Endothelial cell of hepatic sinusoid (primary cell): ENCODE measurements at regions not wholly inside any gene's neighbourhood (a gene's known extent, or its start where the extent isn't known, plus 50 kb on each side); places are given as distances from the start of the nearest gene placed in this dataset.
"Not testable (repeated sequence)": the region's sequence is repeated elsewhere in the genome, so short reads cannot be mapped to it uniquely, and the experiment has no call there.

Experiments used
- in situ Hi-C: cut with HindIII; loops from 2 replicates; pipeline ENCODE4 v1.10.0; 2017; ENCODE audit warnings: low sequenced_read_pairs

DNA sequence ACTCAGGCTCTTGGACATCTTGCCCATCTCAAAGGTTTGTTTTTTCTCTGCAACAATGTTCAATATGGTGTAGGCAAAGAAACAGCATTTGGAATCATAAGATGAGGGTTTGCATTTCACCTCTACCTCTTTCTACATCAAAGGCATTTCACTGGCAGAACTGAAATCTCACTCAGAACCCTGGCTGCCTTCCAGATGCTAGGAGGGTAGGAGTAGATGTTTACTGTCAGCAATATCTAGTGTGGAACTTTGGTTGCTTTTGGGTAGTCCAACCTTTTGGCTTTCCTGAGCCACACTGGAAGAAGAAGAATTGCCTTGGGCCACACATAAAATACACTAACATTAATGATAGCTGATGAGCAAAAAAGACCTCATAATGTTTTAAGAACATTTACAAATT, 297.0 kb upstream of the KLF3 start:
- in situ Hi-C loops, result no loop called here

DNA sequence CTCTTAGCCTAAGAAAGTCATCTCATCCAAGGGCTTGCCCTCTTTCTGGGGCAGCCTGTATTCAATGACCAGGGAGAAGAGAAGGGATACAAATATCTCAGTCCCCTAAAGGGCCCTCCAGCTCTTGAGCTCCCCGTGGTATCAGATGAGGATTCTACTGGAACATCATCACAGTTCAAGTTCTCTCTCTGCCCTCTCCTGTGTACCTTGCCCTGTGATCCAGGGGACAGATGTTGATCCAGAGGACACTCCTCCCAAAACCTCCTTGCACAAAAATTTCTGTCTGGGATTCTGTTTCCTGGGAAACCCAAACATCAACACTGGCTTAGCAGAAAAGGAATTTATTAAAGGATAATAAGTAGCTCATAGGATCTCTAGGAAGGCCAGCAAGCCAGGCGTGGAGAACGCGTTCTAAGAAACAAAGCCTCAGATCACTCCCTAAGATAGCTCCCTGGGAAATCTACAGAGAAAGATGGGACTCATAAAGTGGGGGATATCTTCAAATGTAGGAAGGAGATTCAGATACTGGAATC, 296.3 kb upstream of the KLF3 start:
- in situ Hi-C loops, result no loop called here

DNA sequence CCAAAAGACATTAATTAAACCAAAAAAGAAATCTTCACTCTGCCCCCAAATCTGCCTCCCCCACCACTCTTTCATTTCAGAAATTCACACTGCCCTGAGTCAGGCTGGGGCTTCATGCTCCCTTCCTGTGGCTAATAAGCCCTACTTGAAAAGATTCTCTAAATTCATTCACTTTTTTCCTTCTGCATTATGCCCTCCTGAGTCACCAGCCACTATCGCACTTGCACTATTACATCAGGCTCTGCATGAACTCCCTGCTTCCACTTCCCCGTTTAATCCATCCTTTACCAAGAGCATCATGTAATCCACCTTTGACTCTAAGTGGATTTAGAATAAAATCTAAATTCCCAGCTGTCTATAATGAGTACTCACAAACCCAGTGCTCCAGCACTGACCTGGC, 295.4 kb upstream of the KLF3 start:
- in situ Hi-C loops, result no loop called here

DNA sequence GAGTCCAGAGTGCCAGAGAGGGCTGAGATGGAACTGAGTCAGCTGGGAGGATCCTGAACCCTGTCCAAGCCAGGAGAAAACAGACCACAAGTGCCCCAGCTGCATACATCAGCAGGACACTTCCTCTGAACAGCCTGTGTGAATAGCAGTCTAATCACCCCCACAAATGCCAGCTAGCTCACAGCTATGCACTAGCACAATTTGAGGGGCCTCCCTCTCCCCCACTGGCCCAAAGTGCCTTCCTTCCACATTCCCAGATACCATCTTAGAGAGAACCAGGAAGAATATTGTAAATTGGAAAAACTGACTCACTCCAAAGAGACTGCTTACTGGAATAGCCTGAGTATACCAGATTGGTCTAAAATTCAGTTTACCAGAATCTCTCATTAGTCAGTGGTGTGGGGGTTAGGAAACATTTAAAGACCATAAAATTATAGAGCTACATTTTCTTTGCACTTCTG, 292.6 kb upstream of the KLF3 start:
- in situ Hi-C loops, result no loop called here

DNA sequence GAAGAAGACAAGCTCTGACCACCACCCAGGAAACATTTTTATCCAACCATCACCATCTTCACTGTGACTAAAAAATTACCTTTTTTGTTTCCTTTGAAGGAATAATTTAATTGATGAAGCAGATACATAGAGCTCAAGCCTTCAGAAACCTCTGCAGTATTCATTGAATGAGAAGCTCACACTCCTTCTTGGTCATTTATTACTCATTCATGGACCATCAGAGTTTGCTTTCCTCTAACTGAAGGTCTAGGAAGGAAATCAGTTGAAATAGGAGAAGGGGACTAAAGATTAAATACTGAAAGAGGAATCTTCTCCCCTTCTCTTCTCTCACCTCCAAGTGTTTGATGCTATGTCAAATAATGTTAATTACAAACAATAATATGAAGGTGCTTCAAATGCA, 290.6 kb upstream of the KLF3 start:
- in situ Hi-C loops, result no loop called here

DNA sequence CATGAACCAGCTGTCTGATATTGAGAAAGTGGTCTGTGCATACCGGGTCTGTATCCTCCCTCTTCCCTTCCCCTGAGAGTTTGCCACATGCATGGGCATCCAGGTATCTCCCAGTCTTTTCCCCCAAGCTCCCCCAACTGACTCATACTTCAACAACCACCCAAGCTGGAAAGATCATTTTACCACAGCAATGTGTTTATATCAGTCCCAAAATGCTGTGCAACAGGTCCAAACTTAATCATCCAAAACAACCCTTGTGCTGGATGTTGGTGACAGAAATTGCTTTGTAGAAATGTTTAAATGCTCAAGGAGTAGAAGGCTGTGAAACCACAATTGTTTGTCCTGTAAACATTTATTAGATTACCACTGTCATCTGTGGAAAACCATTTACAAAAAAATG, 286.8 kb upstream of the KLF3 start:
- in situ Hi-C loops, result no loop called here

DNA sequence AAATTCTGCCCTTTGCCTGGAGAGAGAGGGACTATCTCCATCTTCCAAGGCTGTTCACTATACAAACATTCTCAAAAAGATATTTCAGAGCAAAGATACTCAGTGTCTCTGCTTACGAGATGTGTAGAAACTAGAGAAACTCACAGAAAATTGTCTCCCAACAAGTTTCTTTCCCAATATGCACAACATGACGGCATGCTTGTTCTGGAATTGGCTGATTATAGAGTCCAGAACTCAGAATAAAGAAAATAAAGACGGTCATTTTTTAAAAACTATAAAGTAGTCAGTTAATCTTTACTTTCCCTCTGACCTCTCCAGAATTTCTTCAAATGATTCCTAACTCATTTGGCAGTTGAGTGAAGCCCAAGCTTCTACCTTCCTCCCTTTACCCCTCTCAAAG, 285.5 kb upstream of the KLF3 start:
- in situ Hi-C loops, result no loop called here

DNA sequence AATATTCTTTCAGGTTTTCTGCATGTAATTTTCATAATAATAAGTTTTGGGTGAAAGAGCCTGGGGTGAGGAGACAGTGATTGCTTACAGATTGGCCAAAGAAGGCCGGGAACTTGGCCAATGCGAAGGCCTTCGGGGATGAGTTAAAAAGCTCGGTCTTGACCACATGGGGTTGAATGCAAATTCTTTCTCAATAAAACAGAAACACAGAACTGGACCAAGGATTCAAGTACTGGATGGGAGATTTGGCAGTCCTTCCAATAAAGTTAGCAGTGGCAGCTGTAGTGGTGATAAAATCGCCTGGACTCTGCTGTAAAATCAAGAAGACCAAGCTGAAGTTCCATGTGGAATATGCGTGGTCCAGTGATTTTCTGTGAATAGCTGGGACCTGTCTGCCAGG, 282.2 kb upstream of the KLF3 start:
- in situ Hi-C loops, result no loop called here

DNA sequence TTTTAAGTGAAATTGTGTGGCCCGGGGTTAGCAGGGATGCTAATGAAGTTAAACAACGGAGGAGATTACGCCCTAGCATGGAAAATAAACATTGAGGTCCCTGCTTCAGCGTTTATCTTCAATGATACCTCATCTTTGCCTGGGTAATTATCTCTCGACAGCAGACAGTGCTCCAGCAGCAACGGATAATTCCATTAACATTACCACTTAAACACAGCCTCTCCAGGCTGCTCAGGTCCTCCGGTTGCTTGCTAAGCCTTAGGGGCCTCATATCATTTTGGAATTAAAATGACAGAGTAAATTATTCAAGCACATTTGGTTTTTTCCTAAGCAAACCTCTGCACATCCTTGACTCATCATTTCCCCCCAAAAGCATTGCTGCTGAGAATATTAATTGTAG, 281.5 kb upstream of the KLF3 start:
- in situ Hi-C loops, result no loop called here

DNA sequence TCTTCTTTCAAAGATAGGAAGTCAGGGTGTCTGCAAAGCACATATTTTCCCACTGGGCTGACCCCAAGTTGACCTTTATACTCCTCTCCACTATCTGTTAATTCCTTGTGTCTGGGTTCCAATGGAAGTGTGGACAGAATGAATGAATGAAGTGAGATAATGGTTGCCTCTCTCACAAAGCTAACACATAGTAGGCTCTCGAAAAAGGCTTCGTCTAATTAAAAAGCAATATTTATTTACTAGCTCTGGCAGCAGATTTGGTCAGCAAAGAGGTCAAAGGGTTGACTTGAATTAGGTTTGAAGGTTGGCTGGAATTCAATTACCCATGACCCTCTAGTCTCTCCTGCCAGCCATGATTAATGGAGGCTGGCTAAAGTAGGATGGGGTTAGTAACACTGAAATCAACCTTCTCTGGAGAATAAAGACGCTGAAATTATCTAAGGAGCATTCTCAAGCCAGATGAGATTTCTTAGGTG, 280.3 kb upstream of the KLF3 start:
- in situ Hi-C loops, result no loop called here

DNA sequence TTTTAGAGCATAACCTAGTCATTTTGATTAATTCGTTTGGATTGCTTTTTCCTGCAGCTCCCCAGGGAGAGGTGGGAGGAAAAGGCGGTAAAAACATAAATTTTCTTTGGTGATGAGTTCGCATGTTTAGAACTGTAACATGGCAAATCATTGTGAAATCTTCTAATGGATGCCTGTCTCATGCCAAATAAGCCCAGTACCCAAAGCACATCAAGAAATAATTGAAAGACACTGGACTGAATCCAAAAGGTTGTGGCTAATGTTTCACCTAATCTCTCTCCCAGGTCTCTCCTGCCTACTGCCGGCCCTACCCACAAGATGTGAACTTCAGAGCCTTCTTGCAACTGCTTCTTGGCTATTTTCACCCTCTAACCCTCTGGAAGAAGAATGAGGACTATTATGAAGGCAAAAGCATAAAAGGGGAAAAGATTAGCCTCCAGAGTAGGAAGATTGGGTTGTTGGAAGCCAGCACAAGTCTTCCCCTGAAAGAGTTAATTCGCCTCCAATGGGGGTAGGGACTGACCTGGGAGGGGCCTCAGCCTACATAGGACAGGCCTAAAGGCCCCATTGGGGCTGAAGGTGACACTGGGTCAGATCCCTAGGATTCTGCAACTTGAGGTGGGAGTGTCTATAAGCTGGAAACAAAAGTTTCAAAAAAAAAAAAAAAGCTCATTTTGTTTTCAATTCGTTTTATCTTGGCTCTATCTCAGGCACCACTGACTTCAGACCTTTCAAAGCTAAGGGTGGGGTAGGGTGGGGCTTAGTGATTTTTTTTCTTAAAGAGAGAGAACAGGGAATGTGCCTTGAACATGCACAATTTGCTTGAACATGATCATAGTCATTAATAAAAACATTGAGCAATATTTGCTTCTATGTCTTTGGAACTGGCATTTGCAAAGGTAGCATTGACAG, 278.6 kb upstream of the KLF3 start:
- in situ Hi-C loops, result no loop called here

DNA sequence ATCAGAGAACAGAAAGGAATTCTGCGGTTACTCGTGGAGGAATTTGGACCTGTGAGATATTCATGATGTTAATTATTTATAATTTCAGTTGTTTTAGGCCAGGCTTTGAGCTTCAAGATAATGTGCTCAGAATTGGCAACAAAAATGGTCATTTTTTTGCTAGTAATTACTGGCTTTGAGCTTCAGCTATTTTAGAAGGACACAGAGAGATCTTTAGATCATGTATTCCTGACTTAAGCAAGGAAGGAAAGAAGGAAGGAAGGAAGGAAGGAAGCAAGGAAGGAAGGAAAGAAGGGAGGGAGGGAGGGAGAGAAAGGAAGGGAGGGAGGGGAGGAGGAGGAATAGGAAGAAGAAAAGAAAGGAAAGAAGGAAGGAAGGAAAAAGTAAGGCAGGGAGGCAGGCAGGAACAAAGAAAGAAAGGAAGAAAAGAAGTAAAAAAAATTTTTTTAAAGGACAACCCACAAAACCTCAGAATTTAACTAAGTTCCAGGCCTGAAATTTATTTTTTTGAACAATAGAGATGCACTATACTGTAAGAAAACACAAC, 277.9 kb upstream of the KLF3 start:
- in situ Hi-C loops, result no loop called here

DNA sequence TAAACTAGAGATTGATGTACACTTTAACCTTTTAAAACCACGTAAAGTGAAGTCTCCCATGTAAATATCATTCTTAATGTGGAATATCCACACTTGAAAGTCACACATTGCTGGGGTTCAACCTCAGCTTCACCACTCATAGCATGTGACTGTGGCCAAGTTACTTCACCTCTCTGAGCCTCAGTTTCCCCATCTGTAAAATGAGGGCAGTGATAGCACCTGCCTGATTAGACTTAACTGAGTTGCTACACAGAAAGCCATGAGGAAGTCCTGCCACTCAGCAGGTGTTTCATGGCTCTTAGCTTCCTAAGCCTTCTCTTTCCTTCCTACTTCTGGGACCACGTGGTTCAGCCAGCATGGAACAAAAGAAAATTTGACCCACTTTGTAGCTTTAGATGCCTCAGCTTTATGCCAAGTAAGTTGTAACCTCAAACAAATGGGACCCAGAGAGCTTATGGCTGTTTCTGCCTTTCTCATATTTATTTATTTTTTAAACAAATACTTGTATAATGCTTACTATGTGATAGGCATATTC, 277.3 kb upstream of the KLF3 start:
- in situ Hi-C loops, result no loop called here

DNA sequence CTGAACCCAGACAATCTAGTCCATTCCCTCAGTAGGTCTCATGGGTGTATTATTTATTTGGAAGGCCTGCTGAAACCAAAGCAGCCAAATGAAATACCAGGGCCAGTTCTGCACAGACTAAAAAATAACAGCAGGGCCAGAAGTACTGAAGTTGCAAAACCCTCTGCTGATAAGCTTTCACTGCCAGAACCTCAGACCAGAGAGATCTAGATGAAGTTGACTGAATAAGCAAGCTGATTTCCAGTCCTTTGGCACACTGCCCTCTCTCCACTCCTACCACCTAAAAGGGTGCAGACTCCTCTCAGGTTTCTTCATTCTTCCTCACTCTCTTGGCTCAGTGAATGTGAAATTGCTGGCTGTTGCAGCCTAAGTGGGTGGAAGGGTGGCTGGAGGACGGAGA, 276.7 kb upstream of the KLF3 start:
- in situ Hi-C loops, result no loop called here

DNA sequence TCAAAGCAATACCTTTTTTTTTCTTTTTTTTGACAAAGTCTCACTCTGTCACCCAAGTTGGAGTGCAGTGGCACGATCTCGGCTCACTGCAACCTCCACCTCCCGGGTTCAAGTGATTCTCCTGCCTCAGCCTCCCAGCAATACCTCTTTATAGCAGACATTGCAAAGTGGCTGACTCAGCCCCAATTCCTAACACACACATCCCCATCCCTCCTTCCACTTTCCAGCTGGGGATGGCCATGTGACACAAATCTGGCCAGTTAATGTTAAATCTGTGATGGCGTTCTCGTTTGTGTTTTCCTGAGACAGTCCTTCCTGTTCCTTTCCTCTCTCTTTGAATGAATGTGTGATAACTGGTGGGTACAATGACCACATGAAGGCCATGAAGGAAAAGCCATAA, 276.2 kb upstream of the KLF3 start:
- in situ Hi-C loops, result no loop called here

DNA sequence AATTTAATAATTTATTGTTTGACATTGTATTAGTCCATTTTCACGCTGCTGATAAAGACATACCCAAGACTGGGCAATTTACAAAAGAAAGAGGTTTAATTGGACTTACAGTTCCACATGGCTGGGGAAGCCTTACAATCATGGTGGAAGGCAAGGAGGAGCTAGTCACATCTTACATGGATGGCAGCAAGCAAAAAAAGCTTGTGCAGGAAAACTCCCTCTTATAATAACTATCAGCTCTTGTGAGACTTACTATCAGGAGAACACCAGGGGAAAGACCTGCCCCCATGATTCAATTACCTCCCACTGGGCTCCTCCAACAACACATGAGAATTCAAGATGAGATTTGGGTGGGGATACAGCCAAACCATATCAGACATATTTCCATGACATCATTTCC, 275.1 kb upstream of the KLF3 start:
- in situ Hi-C loops, result not testable (repeated sequence)

DNA sequence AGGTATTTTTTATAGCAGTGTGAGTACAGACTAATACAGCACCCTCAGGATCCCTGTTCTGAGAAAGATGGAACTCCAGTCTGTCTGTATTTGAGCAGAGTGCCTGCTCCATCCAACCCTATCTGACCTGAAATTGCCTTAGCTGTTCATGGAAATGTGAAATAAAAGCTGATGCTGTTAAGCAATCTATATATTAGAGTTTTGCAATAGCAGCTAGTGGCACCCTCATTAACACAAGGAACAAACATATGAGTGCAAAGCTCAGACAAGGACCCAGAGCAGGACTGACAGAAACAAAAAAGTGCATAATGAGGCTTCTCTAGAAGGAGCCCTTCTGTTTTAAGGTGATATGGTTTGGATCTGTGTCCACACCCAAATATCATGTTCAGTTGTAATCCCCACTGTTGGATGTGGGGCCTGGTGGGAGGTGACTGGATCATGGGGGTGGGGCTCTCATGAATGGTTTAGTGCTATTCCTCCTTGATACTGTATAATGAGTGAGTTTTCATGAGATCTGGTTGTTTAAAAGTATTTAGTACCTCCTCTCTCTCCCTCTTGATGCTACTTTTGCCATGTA, 272.9 kb upstream of the KLF3 start:
- in situ Hi-C loops, result no loop called here

DNA sequence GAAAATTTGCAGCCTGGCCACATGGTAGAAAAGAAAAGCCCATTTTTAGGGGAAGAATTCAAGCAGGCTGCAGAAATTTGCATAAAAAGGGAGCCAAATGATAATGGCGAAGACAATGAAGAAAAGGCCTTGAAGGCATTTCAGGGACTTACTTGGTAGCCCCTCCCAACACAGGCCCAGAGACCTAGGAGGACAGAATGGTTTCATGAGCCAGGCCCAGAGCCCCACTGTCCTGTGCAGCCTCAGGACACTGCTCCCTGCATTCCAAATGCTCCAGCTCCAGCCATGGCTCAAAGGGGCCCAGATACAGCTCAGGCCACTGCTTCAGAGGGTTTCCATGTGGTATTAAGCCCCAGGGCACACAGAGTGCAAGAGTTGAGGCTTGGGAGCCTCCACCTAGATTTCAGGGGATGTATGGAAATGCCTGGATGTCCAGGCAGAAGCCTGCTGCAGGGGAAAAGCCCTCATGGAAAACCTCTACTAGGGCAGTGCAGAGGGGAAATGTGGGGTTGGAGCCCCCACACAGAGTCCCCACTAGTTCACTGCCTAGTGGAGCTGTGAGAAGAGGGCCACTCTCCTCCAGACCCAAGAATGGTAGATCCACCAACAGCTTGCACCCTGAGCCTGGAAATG, 271.7 kb upstream of the KLF3 start:
- in situ Hi-C loops, result no loop called here

DNA sequence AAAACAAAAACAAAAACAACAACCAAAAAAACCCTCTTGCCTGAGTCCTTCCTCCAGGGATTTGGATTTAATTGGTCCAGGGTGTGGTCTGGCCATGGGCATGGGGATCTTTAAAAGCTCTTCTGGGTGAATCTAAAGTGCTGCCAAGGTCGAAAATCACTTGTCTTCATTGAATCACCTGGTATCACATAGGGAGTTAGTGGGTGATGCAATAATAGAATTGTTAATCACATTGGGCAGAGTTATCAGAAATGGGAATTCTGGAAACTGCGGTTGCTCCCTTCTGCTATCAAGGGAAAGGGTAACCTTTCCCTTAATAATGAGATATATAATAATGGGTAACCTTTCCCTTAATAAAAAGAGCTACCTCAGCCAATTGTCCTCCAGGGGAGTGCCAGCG, 267.9 kb upstream of the KLF3 start:
- in situ Hi-C loops, result no loop called here

DNA sequence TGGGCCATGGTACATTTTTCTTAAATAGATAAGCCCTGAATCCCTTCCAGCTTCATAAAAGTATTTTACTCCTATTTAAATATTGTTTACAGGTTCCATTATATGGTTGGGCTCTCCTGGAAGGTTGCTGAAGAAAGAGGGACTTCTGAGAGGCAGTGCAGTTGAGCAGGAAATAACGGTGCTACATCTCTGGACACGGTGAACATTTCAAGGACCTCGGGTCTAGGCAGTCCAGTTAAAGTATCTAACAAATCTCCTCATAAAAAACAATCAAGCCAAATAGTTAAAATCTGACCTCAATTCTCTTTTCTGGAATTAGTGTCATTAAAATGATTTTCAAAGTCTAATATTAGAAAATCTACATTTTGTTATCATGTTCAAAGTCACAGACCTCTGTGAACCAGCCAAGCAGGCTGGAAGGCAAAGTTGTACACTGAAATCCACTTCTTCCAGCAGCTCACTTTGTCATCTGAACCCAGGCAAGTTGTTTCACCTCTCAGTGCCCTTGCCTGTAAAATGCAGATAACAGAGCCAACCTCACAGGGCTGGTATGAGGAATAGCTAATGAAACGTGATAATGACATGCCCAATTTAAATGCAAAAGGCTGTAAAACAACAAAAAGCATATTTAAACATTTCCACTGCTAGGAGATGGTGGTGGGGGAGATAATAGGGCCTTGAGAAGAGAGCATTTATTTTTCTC, 267.0 kb upstream of the KLF3 start:
- in situ Hi-C loops, result no loop called here

DNA sequence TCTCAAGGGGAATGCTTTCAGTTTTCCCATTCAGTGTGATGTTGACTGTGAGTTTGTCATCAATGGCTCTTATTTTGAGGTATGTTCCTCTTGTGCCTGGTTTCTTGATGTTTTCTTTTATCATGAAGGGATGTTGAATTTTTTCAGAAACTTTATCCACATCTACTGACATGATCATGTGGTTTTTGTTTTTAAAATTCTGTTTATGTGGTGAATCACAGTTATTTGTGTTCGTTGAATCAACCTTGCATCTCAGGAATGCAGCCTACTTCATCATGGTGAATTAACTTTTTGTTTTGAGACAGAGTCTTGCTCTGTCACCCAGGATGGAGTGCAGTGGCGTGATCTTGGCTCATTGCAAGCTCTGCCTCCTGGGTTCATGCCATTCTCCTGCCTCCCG, 263.1 kb upstream of the KLF3 start:
- in situ Hi-C loops, result no loop called here
